NT2/D1 (cell line): ENCODE measurements at regions not wholly inside any gene's neighbourhood (a gene's known extent, or its start where the extent isn't known, plus 50 kb on each side); places are given as distances from the start of the nearest gene placed in this dataset.
"Not testable (repeated sequence)": the region's sequence is repeated elsewhere in the genome, so short reads cannot be mapped to it uniquely, and the experiment has no call there.

Source experiments
- YY1 ChIP-seq: IDR thresholded peaks from 2 replicates; pipeline ENCODE4 v1.6.1; 2011; ENCODE audit not compliant: insufficient read length, insufficient read depth
- ZNF274 ChIP-seq: IDR thresholded peaks from 2 replicates; pipeline ENCODE4 v1.6.1; 2011; ENCODE audit warnings: mild to moderate bottlenecking, low read depth, low read length

DNA sequence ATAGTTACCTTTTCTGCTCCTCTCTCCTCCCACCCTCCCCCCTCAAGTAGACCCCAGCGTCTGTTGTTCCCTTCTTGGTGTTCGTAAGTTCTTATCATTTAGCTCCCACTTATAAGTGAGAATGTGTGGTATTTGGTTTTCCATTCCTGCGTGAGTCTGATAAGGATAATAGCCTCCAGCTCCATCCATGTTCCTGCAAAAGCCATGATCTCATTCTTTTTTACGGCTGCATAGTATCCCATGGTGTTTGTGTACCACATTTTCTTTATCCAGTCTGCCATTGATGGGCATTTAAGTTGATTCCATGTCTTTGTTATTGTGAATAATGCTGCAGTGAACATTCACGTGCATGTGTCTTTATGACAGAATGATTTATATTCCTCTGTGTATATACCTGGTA is 65.3 kb upstream of the FAM20A start:
- not testable (repeated sequence) for TF ChIP-seq ZNF274, YY1
